NB4 (cell line): ENCODE measurements at regions not wholly inside any gene's neighbourhood (a gene's known extent, or its start where the extent isn't known, plus 50 kb on each side); places are given as distances from the start of the nearest gene placed in this dataset.
A peak's percentile ranks its signal among the peaks of the same experiment; 100 is the strongest.

Source experiments
- DNase-seq: peaks from one replicate; pipeline ENCODE4 v3.0.0; 2010; ENCODE audit warnings: low read depth
- H3K4me3 ChIP-seq: one replicate; pipeline ENCODE4 v1.5.1; 2011; ENCODE audit warnings: mild to moderate bottlenecking, low read depth, low read length, moderate library complexity
- CTCF ChIP-seq: IDR thresholded peaks from one replicate; pipeline ENCODE4 v1.5.1; 2012; ENCODE audit warnings: low read depth, low read length
- MAX ChIP-seq: IDR thresholded peaks from 2 replicates; pipeline ENCODE4 v1.6.1; 2011; ENCODE audit warnings: low read depth, low read length
- MYC ChIP-seq: IDR thresholded peaks from 2 replicates; pipeline ENCODE4 v1.6.1; 2011; ENCODE audit warnings: low read depth, low read length
- POLR2A ChIP-seq: IDR thresholded peaks from 2 replicates; pipeline ENCODE4 v1.6.1; 2011; ENCODE audit warnings: mild to moderate bottlenecking; ENCODE audit not compliant: insufficient read length; ENCODE audit errors: extremely low read depth

GRCh38 chr12:27148791-27149190 is 66.4 kb upstream of the C12orf71 start:
- no peak for DNase-seq
- TF ChIP-seq CTCF = no peak
- TF ChIP-seq MYC = no peak
- H3K4me3 ChIP-seq = no peak overlapping the region

GRCh38 chr12:27151479-27151878 is 69.1 kb upstream of the C12orf71 start:
- H3K4me3 ChIP-seq = no peak overlapping the region
- TF ChIP-seq MAX (0 out of 2 replicates have a peak, but pooled peaks have one; percentile 27), MYC (peak; percentile 32; the same call in 1 of the 2 replicates), CTCF (no peak)
- peak; percentile 58 for DNase-seq

GRCh38 chr12:27158297-27158696 is 75.9 kb upstream of the C12orf71 start:
- no peak overlapping the region for H3K4me3 ChIP-seq
- no peak for DNase-seq
- TF ChIP-seq MAX (no peak), CTCF (no peak), POLR2A (no peak), MYC (no peak)

GRCh38 chr12:27161458-27162228 is 79.3 kb upstream of the C12orf71 start:
- H3K4me3 ChIP-seq = no peak overlapping the region
- no peak for TF ChIP-seq CTCF
- no peak for TF ChIP-seq MYC
- DNase-seq = no peak

GRCh38 chr12:27162229-27162537 is 79.8 kb upstream of the C12orf71 start:
- TF ChIP-seq MAX (no peak), CTCF (no peak), POLR2A (no peak), MYC (no peak)
- no peak for DNase-seq
- H3K4me3 ChIP-seq = no peak overlapping the region

GRCh38 chr12:27163048-27163715 is 80.8 kb upstream of the C12orf71 start:
- H3K4me3 ChIP-seq = no peak overlapping the region
- no peak for DNase-seq
- no peak for TF ChIP-seq CTCF
